ENCODE measurements at regions not wholly inside any gene's neighbourhood (a gene's known extent, or its start where the extent isn't known, plus 50 kb on each side); places are given as distances from the start of the nearest gene placed in this dataset.

DNA sequence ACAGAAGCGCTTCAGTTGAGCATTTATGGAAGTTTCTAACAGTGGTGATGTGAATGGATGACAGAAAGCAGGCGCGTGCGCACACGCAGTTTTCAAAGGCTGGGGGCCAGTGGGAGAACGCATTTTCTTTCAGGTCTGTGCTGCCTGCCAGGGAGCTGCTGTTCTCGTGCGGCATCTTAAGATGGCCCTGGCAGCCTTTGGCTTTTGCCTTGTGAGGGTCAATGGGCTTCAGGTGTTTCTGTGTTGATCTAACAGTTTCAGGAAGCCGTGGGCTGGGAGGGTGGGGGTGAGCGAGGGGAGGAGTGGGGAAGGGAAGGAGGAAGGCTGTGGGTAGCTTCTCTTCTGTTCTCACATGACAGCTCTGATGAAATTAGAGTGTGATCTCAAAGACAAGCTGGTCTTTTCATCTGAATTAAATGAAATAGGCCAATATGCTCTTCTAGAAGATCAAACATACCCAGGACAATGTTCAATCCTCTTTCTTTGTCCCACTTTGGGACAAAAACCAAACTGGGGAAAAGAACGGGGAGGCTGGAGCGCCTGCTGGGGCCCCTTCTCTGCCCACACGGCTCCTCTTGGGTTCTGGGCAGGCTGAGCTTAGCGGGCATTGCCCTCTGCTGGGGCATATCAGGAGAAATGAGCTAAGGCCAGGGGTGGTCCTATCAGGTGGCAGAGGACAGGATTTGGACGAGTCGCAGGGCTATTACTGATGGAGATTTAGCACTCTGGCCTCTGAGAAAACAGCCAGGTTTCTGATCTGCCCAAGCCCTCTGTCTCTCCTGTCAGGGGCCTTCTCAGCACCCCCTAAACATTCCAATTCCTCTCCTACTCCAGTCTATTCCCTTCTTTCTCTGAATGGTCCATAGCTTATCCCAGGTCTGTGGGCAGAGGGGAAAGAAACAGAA, 126.2 kb upstream of the LGALSL start:
- peaks cover 44% of the 10 kb centered on the region for H3K4me1 Mint-ChIP-seq

More for the DNA sequence above, 126.2 kb upstream of the LGALSL start:
- Histone ChIP-seq H3K9me3 (ENCODE audit: control extremely low read depth in 1 of 3, control insufficient read depth in 2 of 3, insufficient read depth in 1 of 3, low read length in 2 of 3) (no peaks in the 10 kb centered on the region), H3K79me2 (ENCODE audit: control insufficient read depth, insufficient read depth, low read length) (no peaks in the 10 kb centered on the region), H3K9ac (ENCODE audit: low read length) (peak overlapping the region; percentile 38), H2AFZ (ENCODE audit: insufficient read depth, low read depth, low read length, poor library complexity, severe bottlenecking) (peak overlapping the region; percentile 79), H3K36me3 (replicated peaks in 1 of 2; ENCODE audit: control extremely low read depth in 1 of 2, control insufficient read depth in 1 of 2, extremely low read depth in 1 of 2, insufficient read depth in 2 of 2, low read length in 1 of 2) (no peaks in the 10 kb centered on the region), H3K4me3 (ENCODE audit: control extremely low read depth in 1 of 5, extremely low read depth in 1 of 5, insufficient read depth in 1 of 5, low read depth in 2 of 5, low read length in 4 of 5) (peak overlapping the region in 3 of 5 experiments; percentile 39 to 44 (median 42)), H4K20me1 (ENCODE audit: control insufficient read depth, insufficient read depth, low read length, poor library complexity, severe bottlenecking) (no peaks in the 10 kb centered on the region), H3K27me3 (replicated peaks in 1 of 4; ENCODE audit: control extremely low read depth in 1 of 4, control insufficient read depth in 3 of 4, insufficient read depth in 4 of 4, low read length in 3 of 4) (no peaks in the 10 kb centered on the region), H3K27ac (ENCODE audit: low read length in 2 of 2) (peak overlapping the region; percentile 21 to 53), H3K4me1 (ENCODE audit: control insufficient read depth in 2 of 2, insufficient read depth in 2 of 2, low read length in 2 of 2) (peaks cover 26 to 39% of the 10 kb centered on the region in 2 donors), H3K4me2 (replicated peaks; ENCODE audit: low read depth, low read length, poor library complexity, severe bottlenecking) (peak overlapping the region; percentile 78)
- ChIA-PET POLR2A (interaction anchor here (0.5 to 3.8 kb wide), 10 partner anchors 25 to 278 kb away, joined by 3 to 30 read pairs (median 3); no protein-coding TSS in a partner anchor), CTCF (interaction anchor here (0.5 to 11.9 kb wide), 71 partner anchors 8 to 835 kb away, joined by 3 to 612 read pairs (median 5); partner anchors contain the start of gene AFTPH)
- Mint-ChIP-seq H3K27me3 (no peaks in the 10 kb centered on the region), H3K9me3 (ENCODE audit: insufficient read depth) (no peaks in the 10 kb centered on the region), H3K27ac (peak overlapping the region; percentile 83), H3K4me3 (peak overlapping the region; percentile 71)
- 44% methylated on average over 14 of the region's 16 CpGs for WGBS (ENCODE audit: insufficient coverage)
- intact Hi-C loops (cut with micrococcal nuclease), result loop anchor here (1.0 to 5.0 kb wide), 7 partner anchors 65 to 635 kb away; partner anchors contain the start of gene PELI1
- no peak for TF ChIP-seq EZH2 (IDR thresholded peaks at IDR 0.05; ENCODE audit: borderline replicate concordance, insufficient read depth, low read depth, low read length, poor library complexity, severe bottlenecking)
- TF ChIP-seq, protein P1, sequence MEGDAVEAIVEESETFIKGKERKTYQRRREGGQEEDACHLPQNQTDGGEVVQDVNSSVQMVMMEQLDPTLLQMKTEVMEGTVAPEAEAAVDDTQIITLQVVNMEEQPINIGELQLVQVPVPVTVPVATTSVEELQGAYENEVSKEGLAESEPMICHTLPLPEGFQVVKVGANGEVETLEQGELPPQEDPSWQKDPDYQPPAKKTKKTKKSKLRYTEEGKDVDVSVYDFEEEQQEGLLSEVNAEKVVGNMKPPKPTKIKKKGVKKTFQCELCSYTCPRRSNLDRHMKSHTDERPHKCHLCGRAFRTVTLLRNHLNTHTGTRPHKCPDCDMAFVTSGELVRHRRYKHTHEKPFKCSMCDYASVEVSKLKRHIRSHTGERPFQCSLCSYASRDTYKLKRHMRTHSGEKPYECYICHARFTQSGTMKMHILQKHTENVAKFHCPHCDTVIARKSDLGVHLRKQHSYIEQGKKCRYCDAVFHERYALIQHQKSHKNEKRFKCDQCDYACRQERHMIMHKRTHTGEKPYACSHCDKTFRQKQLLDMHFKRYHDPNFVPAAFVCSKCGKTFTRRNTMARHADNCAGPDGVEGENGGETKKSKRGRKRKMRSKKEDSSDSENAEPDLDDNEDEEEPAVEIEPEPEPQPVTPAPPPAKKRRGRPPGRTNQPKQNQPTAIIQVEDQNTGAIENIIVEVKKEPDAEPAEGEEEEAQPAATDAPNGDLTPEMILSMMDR (IDR thresholded peaks at IDR 0.05), result peak; percentile 73
- peak; percentile 75 for DNase-seq
- peak; percentile 48 for ATAC-seq (ENCODE audit: low read depth)

Data from B cell (primary cell).